Tibial nerve (tissue), 4 donors: ENCODE measurements at regions not wholly inside any gene's neighbourhood (a gene's known extent, or its start where the extent isn't known, plus 50 kb on each side); places are given as distances from the start of the nearest gene placed in this dataset.

ENCODE experiments used
- DNase-seq, 2 donors: peaks; one replicate each; pipeline ENCODE4 v3.0.0-alpha.2; 2019; ENCODE audit warnings: low spot score in 2 of 2
- H3K27ac ChIP-seq, 4 donors: fragments of 200-600 bp; sonication (generic) in 3 of 4; one replicate each; pipeline ENCODE4 v1.5.1; 2017 to 2019; ENCODE audit warnings: mild to moderate bottlenecking in 1 of 4
- H3K27me3 ChIP-seq, 2 donors: fragments of 200-600 bp; sonication (generic) in 1 of 2; one replicate each; pipeline versions ENCODE4 v1.5.1 to v1.6.0; 2017 to 2019
- H3K36me3 ChIP-seq, 3 donors: fragments of 200-600 bp; sonication (generic); one replicate each; pipeline ENCODE4 v1.5.1; 2018 to 2019
- H3K4me1 ChIP-seq, 4 donors: fragments of 200-600 bp; sonication (generic) in 3 of 4; one replicate each; pipeline ENCODE4 v1.5.1; 2017 to 2019
- H3K4me3 ChIP-seq, 4 donors: fragments of 200-600 bp; sonication (generic) in 3 of 4; one replicate each; pipeline ENCODE4 v1.5.1; 2017 to 2019; ENCODE audit warnings: mild to moderate bottlenecking in 1 of 4, moderate library complexity in 1 of 4
- H3K9me3 ChIP-seq, 4 donors: fragments of 200-600 bp; sonication (generic) in 3 of 4; one replicate each; pipeline ENCODE4 v1.5.1; 2017 to 2019
- EP300 ChIP-seq, 2 donors: sonication (generic); formaldehyde crosslinking; IDR thresholded peaks; one replicate each; pipeline ENCODE4 v1.6.1; 2017; ENCODE audit warnings: antibody characterized with exemption in 2 of 2, mild to moderate bottlenecking in 1 of 2
- POLR2A ChIP-seq, 2 donors: fragments of 450-650 bp; IDR thresholded peaks; one replicate each; pipeline ENCODE4 v1.6.1; 2017; ENCODE audit warnings: antibody characterized with exemption in 2 of 2, mild to moderate bottlenecking in 2 of 2, moderate library complexity in 2 of 2
- WGBS, 2 donors: methylation state at CpG; one replicate each; pipeline ENCODE4 v1.1.5; 2018; 5-methylcytosine and 5-hydroxymethylcytosine counted together
- TF ChIP-seq, protein P1 (sequence below), 5 experiments: fragments of 200-600 bp in 3 of 5; fragments of 450-650 bp in 2 of 5; sonication (generic) in 3 of 5; IDR thresholded peaks; one replicate each; pipeline ENCODE4 v1.5.1; 2016 to 2019; ENCODE audit warnings: antibody characterized with exemption in 5 of 5, mild to moderate bottlenecking in 3 of 5, moderate library complexity in 2 of 5

DNA sequence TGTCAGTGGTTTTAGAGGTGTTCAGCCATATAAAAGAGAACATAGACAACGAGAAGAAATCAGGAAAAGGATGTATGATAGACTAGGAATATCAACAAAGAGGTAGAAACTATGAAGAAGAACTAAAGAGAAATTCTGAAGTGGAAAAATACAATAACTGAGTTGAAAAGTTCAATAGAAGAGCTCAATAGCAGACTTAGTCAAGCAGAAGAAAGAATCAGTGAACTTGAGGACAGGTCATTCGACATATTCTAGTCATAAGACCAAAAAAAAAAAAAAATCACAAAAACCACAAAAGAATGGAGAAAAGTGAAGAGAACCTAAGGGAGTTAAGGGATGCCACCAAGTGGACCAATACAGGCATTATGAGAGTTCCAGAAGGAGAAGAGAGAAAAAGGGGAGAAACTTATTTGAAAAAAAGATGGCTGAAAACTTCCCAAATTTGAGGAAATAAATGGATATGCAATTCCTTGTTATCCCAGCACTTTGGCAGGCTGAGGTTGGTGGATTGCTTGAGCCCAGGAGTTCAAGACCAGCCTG lies 321.2 kb downstream of the ABCC12 start:
- TF ChIP-seq POLR2A (IDR thresholded peaks at IDR 0.05) = no peak
- TF ChIP-seq, protein P1, sequence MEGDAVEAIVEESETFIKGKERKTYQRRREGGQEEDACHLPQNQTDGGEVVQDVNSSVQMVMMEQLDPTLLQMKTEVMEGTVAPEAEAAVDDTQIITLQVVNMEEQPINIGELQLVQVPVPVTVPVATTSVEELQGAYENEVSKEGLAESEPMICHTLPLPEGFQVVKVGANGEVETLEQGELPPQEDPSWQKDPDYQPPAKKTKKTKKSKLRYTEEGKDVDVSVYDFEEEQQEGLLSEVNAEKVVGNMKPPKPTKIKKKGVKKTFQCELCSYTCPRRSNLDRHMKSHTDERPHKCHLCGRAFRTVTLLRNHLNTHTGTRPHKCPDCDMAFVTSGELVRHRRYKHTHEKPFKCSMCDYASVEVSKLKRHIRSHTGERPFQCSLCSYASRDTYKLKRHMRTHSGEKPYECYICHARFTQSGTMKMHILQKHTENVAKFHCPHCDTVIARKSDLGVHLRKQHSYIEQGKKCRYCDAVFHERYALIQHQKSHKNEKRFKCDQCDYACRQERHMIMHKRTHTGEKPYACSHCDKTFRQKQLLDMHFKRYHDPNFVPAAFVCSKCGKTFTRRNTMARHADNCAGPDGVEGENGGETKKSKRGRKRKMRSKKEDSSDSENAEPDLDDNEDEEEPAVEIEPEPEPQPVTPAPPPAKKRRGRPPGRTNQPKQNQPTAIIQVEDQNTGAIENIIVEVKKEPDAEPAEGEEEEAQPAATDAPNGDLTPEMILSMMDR (IDR thresholded peaks at IDR 0.05) = no peak
- no peak for TF ChIP-seq EP300 (IDR thresholded peaks at IDR 0.05)
- Histone ChIP-seq H3K4me1 (no peaks in the 10 kb centered on the region), H3K27ac (no peak overlapping the region), H3K4me3 (no peak overlapping the region), H3K36me3 (no peaks in the 10 kb centered on the region), H3K9me3 (peaks cover 0 to 43% (median 12%) of the 10 kb centered on the region in 4 donors), H3K27me3 (no peaks in the 10 kb centered on the region)
- DNase-seq = no peak
- 76 to 79% methylated on average over 2 of the region's 2 CpGs for WGBS, 2 donors

DNA sequence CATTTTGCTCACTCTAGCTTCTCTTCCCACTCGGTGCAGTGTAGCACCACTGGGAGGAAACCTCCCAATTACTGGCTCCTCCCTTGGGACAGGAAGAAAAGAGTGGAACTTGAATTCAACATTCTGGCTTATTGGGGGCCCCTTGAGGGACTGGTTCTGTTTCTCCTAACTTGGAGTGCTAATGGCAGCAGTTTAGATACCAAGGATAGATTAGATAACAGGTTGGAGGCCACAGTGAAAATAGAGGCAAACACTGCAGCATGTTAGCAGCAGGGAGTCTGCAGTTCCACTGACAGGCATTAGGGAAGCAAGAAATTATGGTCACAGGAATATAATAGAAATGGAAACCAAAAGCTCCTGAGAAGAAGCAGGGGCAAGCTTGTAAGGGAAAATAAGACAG lies 322.0 kb downstream of the ABCC12 start:
- Histone ChIP-seq H3K9me3 (peaks cover 0 to 43% (median 12%) of the 10 kb centered on the region in 4 donors), H3K27me3 (no peaks in the 10 kb centered on the region), H3K27ac (no peak overlapping the region), H3K36me3 (no peaks in the 10 kb centered on the region), H3K4me1 (no peaks in the 10 kb centered on the region), H3K4me3 (no peak overlapping the region)
- WGBS, 2 donors = 60 to 63% methylated on average over 1 of the region's 1 CpG
- TF ChIP-seq EP300 (IDR thresholded peaks at IDR 0.05) (no peak), POLR2A (IDR thresholded peaks at IDR 0.05) (no peak)
- TF ChIP-seq, protein P1 (IDR thresholded peaks at IDR 0.05) = no peak
- DNase-seq = no peak

DNA sequence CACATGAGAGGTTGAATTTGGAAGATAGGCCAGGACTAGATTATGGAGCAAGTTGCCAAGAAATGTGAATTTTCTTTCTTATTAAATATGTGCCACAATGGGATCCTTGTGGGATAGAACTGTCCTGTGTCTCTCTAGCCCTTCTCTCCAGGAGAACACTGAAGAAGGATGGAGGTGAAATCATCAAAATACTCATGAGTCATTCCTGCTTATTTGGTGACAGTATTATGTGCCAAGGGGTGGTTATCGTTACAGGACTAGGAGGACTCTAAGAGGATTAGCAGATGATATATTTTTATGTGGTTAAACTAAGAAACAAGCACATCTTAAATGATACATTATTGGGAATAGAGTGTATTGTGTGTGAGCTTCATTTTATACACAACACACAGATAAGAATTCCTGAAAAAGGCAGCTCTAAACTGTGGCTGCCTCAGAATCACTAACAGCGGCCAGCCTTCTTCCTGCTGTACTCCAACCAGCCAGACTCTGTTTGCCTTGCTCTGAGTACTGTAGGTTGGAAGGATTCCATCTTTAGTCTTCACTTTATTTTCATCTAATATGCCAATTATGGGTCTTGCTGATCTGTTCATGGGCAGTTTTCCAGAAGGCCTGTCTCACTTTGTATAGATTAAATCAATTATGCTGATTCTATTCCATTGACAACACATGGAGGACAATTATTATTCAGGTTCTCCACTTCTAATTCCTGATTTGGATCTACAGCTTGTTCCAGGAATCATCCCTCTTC lies 325.8 kb downstream of the ABCC12 start:
- no peaks in the 10 kb centered on the region for H3K27me3 ChIP-seq
- no peak overlapping the region for H3K4me3 ChIP-seq
- TF ChIP-seq POLR2A (IDR thresholded peaks at IDR 0.05) (no peak), EP300 (IDR thresholded peaks at IDR 0.05) (no peak)
- TF ChIP-seq, protein P1 (IDR thresholded peaks at IDR 0.05) = no peak
- WGBS, 2 donors = 85 to 91% methylated on average over 2 of the region's 2 CpGs
- peaks cover 0 to 18% (median 10%) of the 10 kb centered on the region in 4 donors for H3K9me3 ChIP-seq
- no peaks in the 10 kb centered on the region for H3K36me3 ChIP-seq
- DNase-seq = no peak
- no peak overlapping the region for H3K27ac ChIP-seq
- H3K4me1 ChIP-seq = no peaks in the 10 kb centered on the region

DNA sequence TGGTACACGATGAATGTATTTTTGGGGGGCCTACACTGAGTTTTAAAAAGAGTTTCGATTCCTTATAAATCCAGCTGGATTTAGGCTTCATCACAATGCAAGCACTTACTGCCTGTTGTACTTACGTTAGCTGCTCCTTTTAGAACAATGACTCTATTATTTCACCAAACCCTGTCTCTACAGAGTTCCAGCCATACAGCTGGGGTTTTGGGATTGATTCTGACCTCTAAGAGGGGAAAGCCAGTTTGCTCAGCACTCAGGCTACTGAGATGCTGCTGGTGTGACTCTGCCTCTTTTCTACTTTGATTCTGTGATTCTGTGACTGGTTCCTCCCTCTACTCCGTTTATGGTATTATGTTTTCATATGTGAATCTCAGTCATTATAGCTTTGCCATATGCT lies 329.7 kb downstream of the ABCC12 start:
- no peaks in the 10 kb centered on the region for H3K36me3 ChIP-seq
- TF ChIP-seq POLR2A (IDR thresholded peaks at IDR 0.05) (no peak), EP300 (IDR thresholded peaks at IDR 0.05) (no peak)
- TF ChIP-seq, protein P1 (IDR thresholded peaks at IDR 0.05) = no peak
- H3K4me1 ChIP-seq = no peaks in the 10 kb centered on the region
- no peak overlapping the region for H3K4me3 ChIP-seq
- peak overlapping the region in 2 of 4 donors; percentile 8 to 9 for H3K27ac ChIP-seq
- no peaks in the 10 kb centered on the region for H3K27me3 ChIP-seq
- 25 to 42% methylated on average over 4 of the region's 4 CpGs for WGBS, 2 donors
- DNase-seq = no peak
- no peaks in the 10 kb centered on the region for H3K9me3 ChIP-seq

DNA sequence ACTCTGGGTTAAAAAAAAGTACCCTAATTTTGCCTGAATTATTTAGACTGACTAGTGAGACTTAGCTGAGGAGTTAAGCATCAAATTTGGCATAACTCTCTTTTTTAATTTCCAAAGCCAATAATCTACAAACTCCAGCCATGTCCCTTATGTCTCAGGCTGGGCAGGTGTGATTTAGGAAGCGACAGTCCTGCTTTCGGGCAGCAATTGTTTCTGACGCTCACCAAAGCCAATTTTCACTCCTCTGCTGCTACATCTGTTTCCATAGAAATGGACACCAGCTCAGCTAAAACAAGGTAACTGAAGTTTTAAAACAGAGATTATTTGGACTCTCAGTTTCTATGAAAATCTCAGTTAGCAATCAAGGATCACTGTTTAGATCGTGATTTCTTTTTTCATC lies 338.7 kb downstream of the ABCC12 start:
- Histone ChIP-seq H3K4me1 (no peaks in the 10 kb centered on the region), H3K27ac (no peak overlapping the region), H3K36me3 (no peaks in the 10 kb centered on the region), H3K4me3 (no peak overlapping the region), H3K9me3 (peaks cover 0 to 24% (median 0%) of the 10 kb centered on the region in 4 donors), H3K27me3 (no peaks in the 10 kb centered on the region)
- no peak for TF ChIP-seq POLR2A (IDR thresholded peaks at IDR 0.05)
- TF ChIP-seq, protein P1 (IDR thresholded peaks at IDR 0.05) = no peak
- no peak for TF ChIP-seq EP300 (IDR thresholded peaks at IDR 0.05)
- WGBS, 2 donors = 82 to 86% methylated on average over 4 of the region's 4 CpGs
- no peak for DNase-seq
